ENCODE measurements at regions not wholly inside any gene's neighbourhood (a gene's known extent, or its start where the extent isn't known, plus 50 kb on each side); places are given as distances from the start of the nearest gene placed in this dataset.
"Not testable (repeated sequence)": the region's sequence is repeated elsewhere in the genome, so short reads cannot be mapped to it uniquely, and the experiment has no call there.

DNA sequence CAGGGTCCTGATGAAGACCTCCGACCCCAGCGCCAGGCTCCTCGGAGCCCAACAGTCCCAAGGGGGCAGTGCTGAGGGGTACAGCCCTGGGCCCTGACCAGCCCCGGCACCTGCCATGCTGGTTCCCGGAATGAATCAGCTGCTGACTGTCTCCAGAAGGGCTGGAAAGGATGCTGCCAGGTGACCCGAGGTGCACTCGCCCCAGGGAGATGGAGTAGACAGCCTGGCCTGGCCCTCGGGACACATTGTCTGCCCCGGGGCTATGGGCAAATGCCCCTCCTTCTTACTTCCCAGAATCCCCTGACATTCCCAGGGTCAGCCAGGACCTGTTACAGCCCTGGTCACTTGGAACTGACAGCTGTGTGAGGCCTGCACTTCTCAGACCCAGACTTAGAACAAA lies 5485.8 kb upstream of the TPTE start:
- TF ChIP-seq POLR2AphosphoS5 (IDR thresholded peaks at IDR 0.05); REST (IDR thresholded peaks at IDR 0.05; ENCODE audit: borderline replicate concordance); TAF1 (IDR thresholded peaks at IDR 0.05; ENCODE audit: low read depth); MXI1 (conservative IDR thresholded peaks at IDR 0.05; ENCODE audit: poor library complexity, severe bottlenecking); EP300 (conservative IDR thresholded peaks at IDR 0.05; ENCODE audit: poor library complexity, severe bottlenecking); EZH2 (IDR thresholded peaks at IDR 0.05; ENCODE audit: borderline replicate concordance, insufficient read depth, low read length, poor library complexity, severe bottlenecking); RAD21 (conservative IDR thresholded peaks at IDR 0.05): not testable (repeated sequence)
- TF ChIP-seq, protein P1, sequence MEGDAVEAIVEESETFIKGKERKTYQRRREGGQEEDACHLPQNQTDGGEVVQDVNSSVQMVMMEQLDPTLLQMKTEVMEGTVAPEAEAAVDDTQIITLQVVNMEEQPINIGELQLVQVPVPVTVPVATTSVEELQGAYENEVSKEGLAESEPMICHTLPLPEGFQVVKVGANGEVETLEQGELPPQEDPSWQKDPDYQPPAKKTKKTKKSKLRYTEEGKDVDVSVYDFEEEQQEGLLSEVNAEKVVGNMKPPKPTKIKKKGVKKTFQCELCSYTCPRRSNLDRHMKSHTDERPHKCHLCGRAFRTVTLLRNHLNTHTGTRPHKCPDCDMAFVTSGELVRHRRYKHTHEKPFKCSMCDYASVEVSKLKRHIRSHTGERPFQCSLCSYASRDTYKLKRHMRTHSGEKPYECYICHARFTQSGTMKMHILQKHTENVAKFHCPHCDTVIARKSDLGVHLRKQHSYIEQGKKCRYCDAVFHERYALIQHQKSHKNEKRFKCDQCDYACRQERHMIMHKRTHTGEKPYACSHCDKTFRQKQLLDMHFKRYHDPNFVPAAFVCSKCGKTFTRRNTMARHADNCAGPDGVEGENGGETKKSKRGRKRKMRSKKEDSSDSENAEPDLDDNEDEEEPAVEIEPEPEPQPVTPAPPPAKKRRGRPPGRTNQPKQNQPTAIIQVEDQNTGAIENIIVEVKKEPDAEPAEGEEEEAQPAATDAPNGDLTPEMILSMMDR (IDR thresholded peaks at IDR 0.05; ENCODE audit: poor library complexity, severe bottlenecking), result not testable (repeated sequence)
